ENCODE measurements at regions not wholly inside any gene's neighbourhood (a gene's known extent, or its start where the extent isn't known, plus 50 kb on each side); places are given as distances from the start of the nearest gene placed in this dataset.

- TF ChIP-seq POLR2AphosphoS5 (IDR thresholded peaks at IDR 0.05; ENCODE audit: low read depth, low read length), result no peak
- TF ChIP-seq SIN3A (IDR thresholded peaks at IDR 0.05; ENCODE audit: borderline replicate concordance, insufficient read depth, low read length), result no peak
- no peak for TF ChIP-seq TAF1 (IDR thresholded peaks at IDR 0.05; ENCODE audit: borderline replicate concordance, insufficient read depth, low read length)
- no peak for TF ChIP-seq REST (IDR thresholded peaks at IDR 0.05; ENCODE audit: insufficient read depth in 1 of 2, low read depth in 2 of 2, low read length in 2 of 2)
- no peak for TF ChIP-seq FOXP2 (optimal IDR thresholded peaks at IDR 0.05; ENCODE audit: borderline replicate concordance, extremely low read depth, extremely low read length, insufficient read depth)
Measured at GRCh38 chr1:9453375-9453774, 85.9 kb upstream of the SLC25A33 start.

- TF ChIP-seq REST (IDR thresholded peaks at IDR 0.05; ENCODE audit: insufficient read depth in 1 of 2, low read depth in 2 of 2, low read length in 2 of 2) (no peak), FOXP2 (optimal IDR thresholded peaks at IDR 0.05; ENCODE audit: borderline replicate concordance, extremely low read depth, extremely low read length, insufficient read depth) (no peak), TAF1 (IDR thresholded peaks at IDR 0.05; ENCODE audit: borderline replicate concordance, insufficient read depth, low read length) (no peak), SIN3A (IDR thresholded peaks at IDR 0.05; ENCODE audit: borderline replicate concordance, insufficient read depth, low read length) (no peak)
Measured at GRCh38 chr1:9453779-9454418, 85.4 kb upstream of the SLC25A33 start.

- no peak for TF ChIP-seq TAF1 (IDR thresholded peaks at IDR 0.05; ENCODE audit: borderline replicate concordance, insufficient read depth, low read length)
- no peak for TF ChIP-seq REST (IDR thresholded peaks at IDR 0.05; ENCODE audit: insufficient read depth in 1 of 2, low read depth in 2 of 2, low read length in 2 of 2)
- no peak for TF ChIP-seq SIN3A (IDR thresholded peaks at IDR 0.05; ENCODE audit: borderline replicate concordance, insufficient read depth, low read length)
- no peak for TF ChIP-seq FOXP2 (optimal IDR thresholded peaks at IDR 0.05; ENCODE audit: borderline replicate concordance, extremely low read depth, extremely low read length, insufficient read depth)
- no peak for TF ChIP-seq POLR2AphosphoS5 (IDR thresholded peaks at IDR 0.05; ENCODE audit: low read depth, low read length)
Measured at GRCh38 chr1:9454494-9455066, 84.7 kb upstream of the SLC25A33 start.

GRCh38 chr1:9455487-9456234 lies 83.6 kb upstream of the SLC25A33 start:
- TF ChIP-seq REST (IDR thresholded peaks at IDR 0.05; ENCODE audit: insufficient read depth in 1 of 2, low read depth in 2 of 2, low read length in 2 of 2), result no peak
- no peak for TF ChIP-seq POLR2AphosphoS5 (IDR thresholded peaks at IDR 0.05; ENCODE audit: low read depth, low read length)
- no peak for TF ChIP-seq FOXP2 (optimal IDR thresholded peaks at IDR 0.05; ENCODE audit: borderline replicate concordance, extremely low read depth, extremely low read length, insufficient read depth)
- TF ChIP-seq SIN3A (IDR thresholded peaks at IDR 0.05; ENCODE audit: borderline replicate concordance, insufficient read depth, low read length), result no peak
- TF ChIP-seq TAF1 (IDR thresholded peaks at IDR 0.05; ENCODE audit: borderline replicate concordance, insufficient read depth, low read length), result no peak
